IPS-NIHi7 (cell line): ENCODE measurements at regions not wholly inside any gene's neighbourhood (a gene's known extent, or its start where the extent isn't known, plus 50 kb on each side); places are given as distances from the start of the nearest gene placed in this dataset.
A peak's percentile ranks its signal among the peaks of the same experiment; 100 is the strongest.

Source experiments
- DNase-seq: peaks from one replicate; pipeline ENCODE4 v3.0.0; 2012; ENCODE audit warnings: mixed read lengths; ENCODE audit errors: extremely low spot score

DNA sequence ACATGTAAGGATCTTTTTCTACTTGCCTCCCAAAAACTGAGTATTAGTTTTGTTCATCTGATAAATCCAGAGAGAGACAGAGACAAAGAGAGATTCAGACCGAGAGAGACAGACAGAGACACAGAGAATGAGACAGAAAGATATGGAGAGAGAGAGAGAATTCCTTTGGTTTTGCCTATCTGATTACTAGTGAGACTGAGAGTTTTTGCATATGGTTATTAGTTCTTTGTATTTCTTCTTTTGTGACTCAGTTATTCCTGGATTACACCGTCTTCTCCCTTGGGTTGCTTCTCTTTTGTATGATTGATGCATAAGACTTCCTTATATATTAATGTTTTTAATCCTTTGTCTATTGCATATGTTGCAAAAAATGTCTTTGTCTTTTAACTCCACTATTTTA, 91.2 kb upstream of the SPATA31C2 start:
- DNase-seq, result no peak

DNA sequence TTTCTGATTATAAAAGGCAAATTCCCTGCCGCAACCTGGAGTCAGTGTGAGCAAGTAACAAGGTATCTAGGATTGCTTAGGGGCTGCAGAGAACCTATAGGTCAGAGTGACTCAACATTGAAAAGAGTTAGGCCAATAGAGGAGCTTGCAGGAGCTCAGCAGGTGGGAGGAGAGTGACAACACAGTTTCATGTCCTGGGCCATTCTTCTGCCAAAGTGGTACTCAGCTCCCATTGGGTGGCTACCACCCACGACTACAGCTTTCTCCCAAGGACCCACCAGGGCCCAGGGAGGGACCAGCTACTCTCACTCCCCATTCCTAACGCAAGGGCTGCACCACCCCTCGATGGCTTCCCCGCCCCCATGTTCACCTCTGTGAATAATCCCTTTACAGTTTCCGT, 86.7 kb upstream of the SPATA31C2 start:
- DNase-seq, result peak; percentile 60

DNA sequence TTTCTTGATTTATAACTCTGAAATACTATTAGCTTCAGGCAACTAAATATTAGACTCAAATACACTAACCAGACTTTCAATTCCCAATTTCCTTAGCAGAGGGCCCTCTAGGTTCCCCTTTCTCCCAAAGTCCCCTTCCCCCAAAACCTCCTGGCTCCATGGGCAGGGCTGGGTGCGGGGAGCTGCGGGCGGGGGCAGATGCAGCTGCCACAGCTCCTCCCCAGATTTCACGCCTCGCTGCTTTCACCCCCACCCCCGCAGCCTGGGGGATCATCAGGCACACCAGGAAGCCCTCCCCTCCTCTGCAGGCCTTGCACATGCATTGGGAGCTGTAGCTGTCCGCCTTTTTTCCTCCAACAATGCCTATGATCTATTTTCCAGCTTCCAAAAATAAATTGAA, 82.8 kb upstream of the SPATA31C2 start:
- DNase-seq, result no peak

DNA sequence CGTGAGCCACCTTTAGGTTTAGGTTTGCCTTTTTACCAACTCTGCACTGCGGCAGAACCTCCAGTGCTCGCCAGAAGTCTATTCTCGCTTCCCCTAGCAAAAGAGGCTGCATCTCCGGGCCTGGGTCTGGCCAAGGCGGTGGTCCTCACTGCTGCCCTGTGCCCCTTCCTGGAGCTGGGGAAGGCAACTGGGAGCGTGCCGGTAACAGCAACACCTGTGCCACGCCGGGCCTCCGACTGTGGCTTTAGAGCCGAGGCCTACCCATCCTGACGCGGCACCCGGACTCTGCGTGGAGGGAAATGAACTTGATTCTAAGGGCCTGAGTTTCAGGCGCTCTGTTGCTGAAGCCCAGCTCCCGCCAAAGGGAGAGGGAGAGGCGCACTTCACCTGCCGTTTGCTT, 82.4 kb upstream of the SPATA31C2 start:
- no peak for DNase-seq

- no peak for DNase-seq
Observed at GRCh38 chr9:88219601-88220000, 81.3 kb upstream of the SPATA31C2 start.

- DNase-seq, result no peak
Observed at GRCh38 chr9:88218726-88219125, 80.5 kb upstream of the SPATA31C2 start.

- DNase-seq, result no peak
Observed at GRCh38 chr9:88216126-88216995, 78.1 kb upstream of the SPATA31C2 start.

GRCh38 chr9:88215196-88216125, 77.2 kb upstream of the SPATA31C2 start:
- no peak for DNase-seq

- no peak for DNase-seq
Observed at GRCh38 chr9:88202321-88202720, 64.0 kb upstream of the SPATA31C2 start.

DNA sequence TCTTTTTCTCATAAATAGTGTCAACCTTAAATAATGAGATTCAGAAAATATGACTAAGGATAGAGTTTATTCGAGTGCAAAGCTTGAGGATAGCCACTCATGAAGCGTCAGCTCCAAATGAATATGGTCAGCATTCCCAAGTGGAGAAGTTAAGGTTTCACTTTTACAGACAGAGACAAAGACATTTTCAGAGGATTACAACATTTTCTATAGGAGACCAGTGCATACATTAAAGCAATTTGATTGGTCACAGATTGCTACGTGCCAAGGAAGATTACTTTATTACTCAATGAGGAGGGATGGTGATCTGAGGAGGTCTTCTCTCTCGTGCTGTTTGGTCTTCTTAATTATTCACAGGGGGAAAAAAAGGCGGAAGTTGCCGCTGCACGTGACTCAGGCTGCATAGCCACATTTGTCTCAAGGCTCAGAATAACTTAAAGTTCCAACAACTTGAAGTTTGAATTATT, 60.1 kb upstream of the SPATA31C2 start:
- DNase-seq, result no peak

- no peak for DNase-seq
Observed at GRCh38 chr9:88197781-88198340, 59.6 kb upstream of the SPATA31C2 start.

- DNase-seq, result no peak
Observed at GRCh38 chr9:88197016-88197415, 58.7 kb upstream of the SPATA31C2 start.

DNA sequence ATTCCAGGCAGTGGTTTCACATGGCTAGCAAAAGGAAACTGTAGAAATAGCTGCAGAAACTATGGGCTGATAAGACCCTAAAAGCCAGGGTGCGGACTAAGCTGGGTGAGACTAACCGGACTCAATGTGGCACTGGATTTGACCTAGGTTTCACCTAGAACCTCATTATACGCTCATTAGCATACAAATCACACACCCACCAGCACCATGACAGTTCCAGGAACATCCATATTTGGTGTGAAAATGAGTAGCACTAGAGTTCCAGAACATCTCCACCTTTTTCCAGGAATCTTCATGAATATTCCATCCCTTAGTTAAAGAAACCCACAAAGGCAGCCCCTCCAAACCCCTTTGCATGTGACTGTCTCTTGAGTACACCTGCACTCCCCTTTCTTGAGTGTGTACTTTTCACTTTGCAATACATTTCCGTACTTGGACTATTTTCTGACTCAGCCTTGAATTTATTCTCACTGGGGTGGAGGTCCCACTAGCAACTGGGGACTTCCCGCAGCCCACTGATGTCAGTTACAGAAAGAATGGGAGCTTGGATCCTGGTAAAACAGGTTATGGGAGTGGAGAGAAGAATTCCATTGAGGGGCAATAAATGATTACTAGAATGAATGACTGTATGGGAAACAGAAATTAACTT, 58.0 kb upstream of the SPATA31C2 start:
- no peak for DNase-seq

DNA sequence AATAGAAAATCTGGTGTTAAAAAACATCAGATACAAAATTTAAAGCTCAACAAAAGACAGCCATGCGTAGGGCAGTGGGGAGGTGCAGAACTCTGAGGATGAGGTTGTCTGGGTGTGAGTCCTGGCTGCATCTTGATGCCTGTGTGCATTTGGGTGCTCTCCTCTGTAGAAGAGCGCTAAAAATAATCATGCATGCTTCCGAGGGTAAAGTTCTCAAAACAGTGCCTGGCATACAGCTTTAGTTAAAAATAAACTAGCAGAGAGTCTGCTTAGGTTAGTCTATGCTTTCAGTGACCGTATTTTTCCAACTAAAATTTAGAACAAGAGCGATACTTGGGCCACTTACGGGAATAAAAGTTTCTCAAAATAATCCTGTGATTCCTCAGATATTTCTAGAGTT, 55.5 kb upstream of the SPATA31C2 start:
- no peak for DNase-seq

- DNase-seq, result no peak
Observed at GRCh38 chr9:88191456-88191855, 53.2 kb upstream of the SPATA31C2 start.

GRCh38 chr9:88189371-88189770, 51.1 kb upstream of the SPATA31C2 start:
- no peak for DNase-seq
